NCI-H82 treated with DMSO at 0.1 percent for 48 hours (cell line): ENCODE measurements at regions not wholly inside any gene's neighbourhood (a gene's known extent, or its start where the extent isn't known, plus 50 kb on each side); places are given as distances from the start of the nearest gene placed in this dataset.

Experiments
- DNase-seq: peaks from one replicate; lab custom pipeline; 2025; ENCODE audit not compliant: unreplicated experiment; lab: John Stamatoyannopoulos, UW

GRCh38 chr2:128623776-128624761 lies 305.4 kb upstream of the HS6ST1 start:
- DNase-seq, result no peak

GRCh38 chr2:128624956-128625355 lies 306.3 kb upstream of the HS6ST1 start:
- no peak for DNase-seq

GRCh38 chr2:128625421-128625820 lies 306.8 kb upstream of the HS6ST1 start:
- DNase-seq, result no peak

- no peak for DNase-seq
Measured at GRCh38 chr2:128625963-128626759, 307.5 kb upstream of the HS6ST1 start.

GRCh38 chr2:128626760-128627511 lies 308.3 kb upstream of the HS6ST1 start:
- peak; percentile 85 for DNase-seq

GRCh38 chr2:128628206-128628605 lies 309.5 kb upstream of the HS6ST1 start:
- DNase-seq, result no peak

- DNase-seq, result no peak
Measured at GRCh38 chr2:128628996-128629395, 310.3 kb upstream of the HS6ST1 start.

- DNase-seq, result no peak
Measured at GRCh38 chr2:128630974-128631697, 312.5 kb upstream of the HS6ST1 start.

GRCh38 chr2:128631698-128632500 lies 313.2 kb upstream of the HS6ST1 start:
- no peak for DNase-seq

GRCh38 chr2:128632501-128632800 lies 313.8 kb upstream of the HS6ST1 start:
- peak; percentile 12 for DNase-seq

- no peak for DNase-seq
Measured at GRCh38 chr2:128633501-128633900, 314.8 kb upstream of the HS6ST1 start.

GRCh38 chr2:128635361-128635900 lies 316.8 kb upstream of the HS6ST1 start:
- DNase-seq, result no peak

GRCh38 chr2:128636802-128637147 lies 318.1 kb upstream of the HS6ST1 start:
- DNase-seq, result no peak

GRCh38 chr2:128637481-128638155 lies 318.9 kb upstream of the HS6ST1 start:
- DNase-seq, result no peak

GRCh38 chr2:128638341-128639119 lies 319.9 kb upstream of the HS6ST1 start:
- DNase-seq, result no peak

GRCh38 chr2:128639120-128639477 lies 320.4 kb upstream of the HS6ST1 start:
- no peak for DNase-seq

- no peak for DNase-seq
Measured at GRCh38 chr2:128639693-128640092, 321.0 kb upstream of the HS6ST1 start.

- no peak for DNase-seq
Measured at GRCh38 chr2:128640166-128640844, 321.6 kb upstream of the HS6ST1 start.
